Coronary artery (tissue), 2 donors: ENCODE measurements at regions not wholly inside any gene's neighbourhood (a gene's known extent, or its start where the extent isn't known, plus 50 kb on each side); places are given as distances from the start of the nearest gene placed in this dataset.

ENCODE experiments used
- DNase-seq: peaks from one replicate; pipeline ENCODE4 v3.0.0-alpha.2; 2017; ENCODE audit warnings: low spot score
- H3K27ac ChIP-seq, 2 donors: fragments of 200-600 bp; sonication (generic); one replicate each; pipeline ENCODE4 v1.5.1; 2016 to 2019
- H3K4me3 ChIP-seq: fragments of 200-600 bp; sonication (generic); 2 replicates; pipeline ENCODE4 v1.5.1; 2016; ENCODE audit warnings: mild to moderate bottlenecking, moderate library complexity
- TF ChIP-seq, protein P1 (sequence below): fragments of 200-600 bp; sonication (generic); IDR thresholded peaks from one replicate; pipeline ENCODE4 v1.5.1; 2019; ENCODE audit warnings: antibody characterized with exemption

- no peak for DNase-seq
- H3K27ac ChIP-seq = no peak overlapping the region
- TF ChIP-seq, protein P1, sequence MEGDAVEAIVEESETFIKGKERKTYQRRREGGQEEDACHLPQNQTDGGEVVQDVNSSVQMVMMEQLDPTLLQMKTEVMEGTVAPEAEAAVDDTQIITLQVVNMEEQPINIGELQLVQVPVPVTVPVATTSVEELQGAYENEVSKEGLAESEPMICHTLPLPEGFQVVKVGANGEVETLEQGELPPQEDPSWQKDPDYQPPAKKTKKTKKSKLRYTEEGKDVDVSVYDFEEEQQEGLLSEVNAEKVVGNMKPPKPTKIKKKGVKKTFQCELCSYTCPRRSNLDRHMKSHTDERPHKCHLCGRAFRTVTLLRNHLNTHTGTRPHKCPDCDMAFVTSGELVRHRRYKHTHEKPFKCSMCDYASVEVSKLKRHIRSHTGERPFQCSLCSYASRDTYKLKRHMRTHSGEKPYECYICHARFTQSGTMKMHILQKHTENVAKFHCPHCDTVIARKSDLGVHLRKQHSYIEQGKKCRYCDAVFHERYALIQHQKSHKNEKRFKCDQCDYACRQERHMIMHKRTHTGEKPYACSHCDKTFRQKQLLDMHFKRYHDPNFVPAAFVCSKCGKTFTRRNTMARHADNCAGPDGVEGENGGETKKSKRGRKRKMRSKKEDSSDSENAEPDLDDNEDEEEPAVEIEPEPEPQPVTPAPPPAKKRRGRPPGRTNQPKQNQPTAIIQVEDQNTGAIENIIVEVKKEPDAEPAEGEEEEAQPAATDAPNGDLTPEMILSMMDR = no peak
- H3K4me3 ChIP-seq = no peak overlapping the region
These were observed 221.8 kb upstream of the PACRGL start for GRCh38 chr4:20478412-20478811.

DNA sequence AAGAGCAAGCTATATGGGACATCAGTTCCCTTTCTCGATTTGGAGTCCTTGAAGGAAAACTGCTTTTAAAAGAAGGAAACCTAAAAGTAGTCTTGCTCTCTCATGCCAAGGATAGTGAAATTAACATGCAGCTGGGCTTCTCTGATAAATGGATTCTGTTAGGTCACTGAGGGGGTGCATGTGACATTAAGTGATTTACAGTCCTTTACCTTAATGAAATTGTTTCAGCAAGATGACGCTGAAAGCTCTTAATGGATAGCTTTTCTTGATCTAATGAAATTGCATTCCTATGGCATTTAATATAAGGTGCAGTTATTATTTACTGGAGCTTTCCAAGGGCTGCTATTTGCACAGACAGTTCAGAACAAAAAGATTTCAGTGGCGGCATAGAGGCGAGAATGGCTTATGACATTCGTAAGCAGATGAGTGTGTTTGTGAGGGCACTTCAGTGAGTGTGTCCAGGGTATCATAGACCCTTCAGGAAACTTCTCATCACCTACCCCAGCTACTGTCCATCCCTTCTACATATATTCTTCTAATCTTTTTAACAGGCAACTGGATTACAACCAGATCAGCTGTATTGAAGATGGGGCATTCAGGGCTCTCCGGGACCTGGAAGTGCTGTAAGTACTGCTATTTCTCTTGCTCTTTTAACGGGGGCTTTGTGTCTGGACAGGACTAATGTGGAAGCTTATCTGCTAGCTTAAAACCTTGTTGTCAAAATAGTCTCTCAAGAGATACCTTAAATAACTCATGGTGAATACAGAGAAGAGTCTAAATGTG, 219.9 kb upstream of the PACRGL start:
- TF ChIP-seq, protein P1 = no peak
- DNase-seq = no peak
- Histone ChIP-seq H3K4me3 (no peak overlapping the region), H3K27ac (no peak overlapping the region)

DNA sequence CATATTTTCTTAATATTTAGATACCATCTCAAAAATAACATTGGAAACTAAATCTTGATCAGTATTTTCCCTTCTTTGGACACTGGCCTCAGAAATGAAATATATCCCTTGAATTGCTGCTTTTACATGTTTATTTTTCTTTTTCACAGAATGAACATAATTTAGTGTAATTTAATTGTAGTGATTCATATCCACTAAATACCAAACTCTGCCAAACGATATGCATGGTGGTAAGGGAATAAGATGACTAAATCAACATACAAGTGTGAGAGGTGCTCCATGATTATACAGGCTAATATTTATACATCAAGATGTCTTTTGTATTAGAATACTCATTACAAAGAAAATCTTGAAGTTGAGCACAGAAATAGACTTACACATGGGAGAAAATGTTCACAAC, 216.8 kb upstream of the PACRGL start:
- H3K27ac ChIP-seq = no peak overlapping the region
- TF ChIP-seq, protein P1 = no peak
- no peak for DNase-seq
- H3K4me3 ChIP-seq = no peak overlapping the region

GRCh38 chr4:20486433-20486832, 213.8 kb upstream of the PACRGL start:
- no peak overlapping the region for H3K4me3 ChIP-seq
- TF ChIP-seq, protein P1 = no peak

GRCh38 chr4:20487446-20487845, 212.8 kb upstream of the PACRGL start:
- Histone ChIP-seq H3K4me3 (no peak overlapping the region), H3K27ac (no peak overlapping the region)
- no peak for DNase-seq
- TF ChIP-seq, protein P1 = no peak

More at GRCh38 chr4:20486433-20486832, 213.8 kb upstream of the PACRGL start:
- DNase-seq = no peak
- H3K27ac ChIP-seq = no peak overlapping the region

GRCh38 chr4:20487852-20488251, 212.4 kb upstream of the PACRGL start:
- Histone ChIP-seq H3K4me3 (no peak overlapping the region), H3K27ac (no peak overlapping the region)
- no peak for DNase-seq
- TF ChIP-seq, protein P1 = no peak

DNA sequence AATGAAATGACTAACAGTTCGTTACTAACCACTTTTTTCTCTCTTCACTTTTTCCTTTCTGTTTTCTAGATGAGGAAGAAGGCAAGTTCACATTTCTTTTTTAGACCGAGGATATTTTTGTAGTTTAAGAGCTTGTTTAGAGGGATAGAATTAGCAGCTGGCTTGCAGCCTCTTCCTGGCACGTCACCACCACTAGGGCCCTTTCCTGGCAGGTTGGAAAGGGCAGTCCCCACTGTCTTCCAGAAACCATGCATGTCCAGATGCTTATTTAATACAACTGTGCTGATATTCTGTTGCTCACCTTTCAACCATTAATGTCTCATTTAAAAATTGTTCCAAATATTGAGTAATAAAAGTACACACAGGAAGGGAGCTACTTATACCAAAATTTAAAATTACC, 209.5 kb upstream of the PACRGL start:
- TF ChIP-seq, protein P1 = no peak
- Histone ChIP-seq H3K27ac (no peak overlapping the region), H3K4me3 (no peak overlapping the region)
- DNase-seq = no peak
